ENCODE measurements at regions not wholly inside any gene's neighbourhood (a gene's known extent, or its start where the extent isn't known, plus 50 kb on each side); places are given as distances from the start of the nearest gene placed in this dataset.

GRCh38 chr16:51670527-51670926, 519.5 kb upstream of the SALL1 start:
- H3K9ac ChIP-seq (ENCODE audit: low read depth, low read length, poor library complexity): no peak overlapping the region
- peak overlapping the region; percentile 14 for H2BK12ac ChIP-seq (ENCODE audit: low read length)
- no peak overlapping the region for H3K4ac ChIP-seq (ENCODE audit: low read length)
- no CpG with 5 or more reads among the region's 3 CpGs for WGBS, 2 donors (ENCODE audit: extremely low coverage in 2 of 2, insufficient read length in 2 of 2, insufficient replicate concordance in 1 of 2)
- no peaks in the 10 kb centered on the region for H3K27me3 ChIP-seq (ENCODE audit: control insufficient read depth in 3 of 3, insufficient read depth in 3 of 3, low read depth in 1 of 3, low read length in 3 of 3)
- H3K9me3 ChIP-seq (replicated peaks in 1 of 2; ENCODE audit: control insufficient read depth in 2 of 2, insufficient read depth in 1 of 2, low read depth in 1 of 2, low read length in 2 of 2): no peaks in the 10 kb centered on the region
- H4K91ac ChIP-seq (ENCODE audit: low read depth, low read length, poor library complexity): no peak overlapping the region
- no peak overlapping the region for H2AFZ ChIP-seq (ENCODE audit: low read length)
- H3K14ac ChIP-seq (ENCODE audit: low read length): no peak overlapping the region
- no peak overlapping the region for H4K8ac ChIP-seq (ENCODE audit: low read depth, low read length)
- no peak overlapping the region for H2BK120ac ChIP-seq (ENCODE audit: low read depth, low read length)
- no peak overlapping the region for H3K4me2 ChIP-seq (ENCODE audit: insufficient read depth, low read length, poor library complexity, severe bottlenecking)
- H3K18ac ChIP-seq (ENCODE audit: low read length): no peak overlapping the region
- no peak overlapping the region for H2BK5ac ChIP-seq (ENCODE audit: low read length)
- no peaks in the 10 kb centered on the region for H3K79me1 ChIP-seq (ENCODE audit: low read depth, low read length)
- no peak overlapping the region for H2AK5ac ChIP-seq (ENCODE audit: low read depth, low read length)
- no peaks in the 10 kb centered on the region for H3K36me3 ChIP-seq (replicated peaks in 1 of 2; ENCODE audit: control insufficient read depth in 2 of 2, insufficient read depth in 2 of 2, low read length in 2 of 2)
- peak overlapping the region; percentile 0 for H3K27ac ChIP-seq (replicated peaks; ENCODE audit: low read length)
- H3K4me1 ChIP-seq (ENCODE audit: control insufficient read depth in 2 of 2, insufficient read depth in 1 of 2, low read depth in 1 of 2, low read length in 2 of 2): peaks cover 0 to 17% of the 10 kb centered on the region in 2 donors
- H3K23ac ChIP-seq (ENCODE audit: low read depth, low read length, poor library complexity): no peak overlapping the region
- peak; percentile 29 for DNase-seq (ENCODE audit: low spot score)
- H2BK15ac ChIP-seq (ENCODE audit: low read length): no peak overlapping the region
- no peak overlapping the region for H3K4me3 ChIP-seq (ENCODE audit: low read length in 2 of 2)

- no peak overlapping the region for H3K23ac ChIP-seq (ENCODE audit: low read depth, low read length, poor library complexity)
- no peaks in the 10 kb centered on the region for H3K9me3 ChIP-seq (replicated peaks in 1 of 2; ENCODE audit: control insufficient read depth in 2 of 2, insufficient read depth in 1 of 2, low read depth in 1 of 2, low read length in 2 of 2)
- no CpG with 5 or more reads among the region's 6 CpGs for WGBS, 2 donors (ENCODE audit: extremely low coverage in 2 of 2, insufficient read length in 2 of 2, insufficient replicate concordance in 1 of 2)
- no peak overlapping the region for H4K8ac ChIP-seq (ENCODE audit: low read depth, low read length)
- no peak overlapping the region for H3K14ac ChIP-seq (ENCODE audit: low read length)
- no peak overlapping the region for H2AK5ac ChIP-seq (ENCODE audit: low read depth, low read length)
- no peaks in the 10 kb centered on the region for H3K79me1 ChIP-seq (ENCODE audit: low read depth, low read length)
- H3K4ac ChIP-seq (ENCODE audit: low read length): no peak overlapping the region
- no peak overlapping the region for H3K27ac ChIP-seq (replicated peaks; ENCODE audit: low read length)
- no peaks in the 10 kb centered on the region for H3K36me3 ChIP-seq (replicated peaks in 1 of 2; ENCODE audit: control insufficient read depth in 2 of 2, insufficient read depth in 2 of 2, low read length in 2 of 2)
- no peak overlapping the region for H2BK5ac ChIP-seq (ENCODE audit: low read length)
- H2BK120ac ChIP-seq (ENCODE audit: low read depth, low read length): no peak overlapping the region
- no peak overlapping the region for H3K9ac ChIP-seq (ENCODE audit: low read depth, low read length, poor library complexity)
- H3K4me2 ChIP-seq (ENCODE audit: insufficient read depth, low read length, poor library complexity, severe bottlenecking): no peak overlapping the region
- H2BK12ac ChIP-seq (ENCODE audit: low read length): no peak overlapping the region
- H3K4me3 ChIP-seq (ENCODE audit: low read length in 2 of 2): no peak overlapping the region
- peaks cover 0 to 17% of the 10 kb centered on the region in 2 donors for H3K4me1 ChIP-seq (ENCODE audit: control insufficient read depth in 2 of 2, insufficient read depth in 1 of 2, low read depth in 1 of 2, low read length in 2 of 2)
- no peak overlapping the region for H2AFZ ChIP-seq (ENCODE audit: low read length)
- no peak overlapping the region for H3K18ac ChIP-seq (ENCODE audit: low read length)
- H3K27me3 ChIP-seq (ENCODE audit: control insufficient read depth in 3 of 3, insufficient read depth in 3 of 3, low read depth in 1 of 3, low read length in 3 of 3): no peaks in the 10 kb centered on the region
- no peak overlapping the region for H4K91ac ChIP-seq (ENCODE audit: low read depth, low read length, poor library complexity)
- DNase-seq (ENCODE audit: low spot score): no peak
- no peak overlapping the region for H2BK15ac ChIP-seq (ENCODE audit: low read length)
These were observed 515.8 kb upstream of the SALL1 start for GRCh38 chr16:51666821-51667220.

GRCh38 chr16:51666074-51666473, 515.0 kb upstream of the SALL1 start:
- Histone ChIP-seq H3K4me1 (ENCODE audit: control insufficient read depth in 2 of 2, insufficient read depth in 1 of 2, low read depth in 1 of 2, low read length in 2 of 2) (peaks cover 0 to 15% of the 10 kb centered on the region in 2 donors), H2BK5ac (ENCODE audit: low read length) (no peak overlapping the region), H3K27me3 (ENCODE audit: control insufficient read depth in 3 of 3, insufficient read depth in 3 of 3, low read depth in 1 of 3, low read length in 3 of 3) (no peaks in the 10 kb centered on the region), H3K4me2 (ENCODE audit: insufficient read depth, low read length, poor library complexity, severe bottlenecking) (no peak overlapping the region), H2BK120ac (ENCODE audit: low read depth, low read length) (no peak overlapping the region), H4K8ac (ENCODE audit: low read depth, low read length) (no peak overlapping the region), H3K14ac (ENCODE audit: low read length) (no peak overlapping the region), H3K27ac (replicated peaks; ENCODE audit: low read length) (no peak overlapping the region), H2BK15ac (ENCODE audit: low read length) (no peak overlapping the region), H4K91ac (ENCODE audit: low read depth, low read length, poor library complexity) (no peak overlapping the region), H3K4me3 (ENCODE audit: low read length in 2 of 2) (no peak overlapping the region), H2BK12ac (ENCODE audit: low read length) (no peak overlapping the region), H3K9me3 (replicated peaks in 1 of 2; ENCODE audit: control insufficient read depth in 2 of 2, insufficient read depth in 1 of 2, low read depth in 1 of 2, low read length in 2 of 2) (no peaks in the 10 kb centered on the region), H3K23ac (ENCODE audit: low read depth, low read length, poor library complexity) (no peak overlapping the region), H2AFZ (ENCODE audit: low read length) (no peak overlapping the region), H2AK5ac (ENCODE audit: low read depth, low read length) (no peak overlapping the region), H3K18ac (ENCODE audit: low read length) (no peak overlapping the region), H3K36me3 (replicated peaks in 1 of 2; ENCODE audit: control insufficient read depth in 2 of 2, insufficient read depth in 2 of 2, low read length in 2 of 2) (no peaks in the 10 kb centered on the region), H3K4ac (ENCODE audit: low read length) (no peak overlapping the region), H3K79me1 (ENCODE audit: low read depth, low read length) (no peaks in the 10 kb centered on the region), H3K9ac (ENCODE audit: low read depth, low read length, poor library complexity) (no peak overlapping the region)
- no peak for DNase-seq (ENCODE audit: low spot score)
- WGBS, 2 donors (ENCODE audit: extremely low coverage in 2 of 2, insufficient read length in 2 of 2, insufficient replicate concordance in 1 of 2): no CpG with 5 or more reads among the region's 6 CpGs

GRCh38 chr16:51665436-51665998, 514.4 kb upstream of the SALL1 start:
- Histone ChIP-seq H3K27me3 (ENCODE audit: control insufficient read depth in 3 of 3, insufficient read depth in 3 of 3, low read depth in 1 of 3, low read length in 3 of 3) (no peaks in the 10 kb centered on the region), H2BK12ac (ENCODE audit: low read length) (no peak overlapping the region), H3K79me1 (ENCODE audit: low read depth, low read length) (no peaks in the 10 kb centered on the region), H3K23ac (ENCODE audit: low read depth, low read length, poor library complexity) (no peak overlapping the region), H3K4me2 (ENCODE audit: insufficient read depth, low read length, poor library complexity, severe bottlenecking) (no peak overlapping the region), H4K8ac (ENCODE audit: low read depth, low read length) (no peak overlapping the region), H2AFZ (ENCODE audit: low read length) (no peak overlapping the region), H3K4me1 (ENCODE audit: control insufficient read depth in 2 of 2, insufficient read depth in 1 of 2, low read depth in 1 of 2, low read length in 2 of 2) (peaks cover 0 to 14% of the 10 kb centered on the region in 2 donors), H3K18ac (ENCODE audit: low read length) (no peak overlapping the region), H4K91ac (ENCODE audit: low read depth, low read length, poor library complexity) (no peak overlapping the region), H2BK15ac (ENCODE audit: low read length) (no peak overlapping the region), H2AK5ac (ENCODE audit: low read depth, low read length) (no peak overlapping the region), H2BK5ac (ENCODE audit: low read length) (no peak overlapping the region), H2BK120ac (ENCODE audit: low read depth, low read length) (no peak overlapping the region), H3K14ac (ENCODE audit: low read length) (no peak overlapping the region), H3K4me3 (ENCODE audit: low read length in 2 of 2) (no peak overlapping the region), H3K4ac (ENCODE audit: low read length) (no peak overlapping the region), H3K27ac (replicated peaks; ENCODE audit: low read length) (no peak overlapping the region), H3K36me3 (replicated peaks in 1 of 2; ENCODE audit: control insufficient read depth in 2 of 2, insufficient read depth in 2 of 2, low read length in 2 of 2) (no peaks in the 10 kb centered on the region), H3K9ac (ENCODE audit: low read depth, low read length, poor library complexity) (no peak overlapping the region), H3K9me3 (replicated peaks in 1 of 2; ENCODE audit: control insufficient read depth in 2 of 2, insufficient read depth in 1 of 2, low read depth in 1 of 2, low read length in 2 of 2) (no peaks in the 10 kb centered on the region)
- no peak for DNase-seq (ENCODE audit: low spot score)
- no CpG with 5 or more reads among the region's 7 CpGs for WGBS, 2 donors (ENCODE audit: extremely low coverage in 2 of 2, insufficient read length in 2 of 2, insufficient replicate concordance in 1 of 2)

Measured in neuronal stem cell (in vitro differentiated cells).